ENCODE measurements at regions not wholly inside any gene's neighbourhood (a gene's known extent, or its start where the extent isn't known, plus 50 kb on each side); places are given as distances from the start of the nearest gene placed in this dataset.

DNA sequence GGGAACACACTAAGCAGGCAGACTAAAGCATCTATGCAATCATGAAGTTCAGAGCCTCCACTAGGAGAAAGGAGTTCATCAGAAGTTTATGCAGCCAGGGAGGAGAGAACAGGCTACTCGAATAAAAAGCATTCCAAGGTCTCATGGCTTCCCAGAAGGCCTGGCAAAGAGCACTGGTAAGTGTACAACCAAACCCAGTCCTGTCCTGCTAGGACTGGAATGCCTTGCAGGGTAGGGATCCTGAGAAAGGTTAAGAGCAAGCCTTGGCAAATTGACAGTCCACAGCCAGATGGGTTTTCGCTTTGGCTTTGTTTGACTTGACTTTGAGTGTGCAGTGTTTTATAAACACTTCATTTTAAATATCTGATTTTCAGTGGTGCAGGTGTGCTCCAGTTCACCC is 133.6 kb upstream of the ATP1B1 start:
- no peak for DNase-seq (ENCODE audit: low read depth, low spot score)
- POLR2A ChIA-PET = no interaction called here
- no peak overlapping the region for H3K4me3 ChIP-seq (ENCODE audit: low read depth, low read length)
- TF ChIP-seq, protein P1, sequence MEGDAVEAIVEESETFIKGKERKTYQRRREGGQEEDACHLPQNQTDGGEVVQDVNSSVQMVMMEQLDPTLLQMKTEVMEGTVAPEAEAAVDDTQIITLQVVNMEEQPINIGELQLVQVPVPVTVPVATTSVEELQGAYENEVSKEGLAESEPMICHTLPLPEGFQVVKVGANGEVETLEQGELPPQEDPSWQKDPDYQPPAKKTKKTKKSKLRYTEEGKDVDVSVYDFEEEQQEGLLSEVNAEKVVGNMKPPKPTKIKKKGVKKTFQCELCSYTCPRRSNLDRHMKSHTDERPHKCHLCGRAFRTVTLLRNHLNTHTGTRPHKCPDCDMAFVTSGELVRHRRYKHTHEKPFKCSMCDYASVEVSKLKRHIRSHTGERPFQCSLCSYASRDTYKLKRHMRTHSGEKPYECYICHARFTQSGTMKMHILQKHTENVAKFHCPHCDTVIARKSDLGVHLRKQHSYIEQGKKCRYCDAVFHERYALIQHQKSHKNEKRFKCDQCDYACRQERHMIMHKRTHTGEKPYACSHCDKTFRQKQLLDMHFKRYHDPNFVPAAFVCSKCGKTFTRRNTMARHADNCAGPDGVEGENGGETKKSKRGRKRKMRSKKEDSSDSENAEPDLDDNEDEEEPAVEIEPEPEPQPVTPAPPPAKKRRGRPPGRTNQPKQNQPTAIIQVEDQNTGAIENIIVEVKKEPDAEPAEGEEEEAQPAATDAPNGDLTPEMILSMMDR (IDR thresholded peaks at IDR 0.05; ENCODE audit: insufficient read depth, low read length, missing control alignments) = no peak
- CTCF ChIA-PET = no interaction called here

DNA sequence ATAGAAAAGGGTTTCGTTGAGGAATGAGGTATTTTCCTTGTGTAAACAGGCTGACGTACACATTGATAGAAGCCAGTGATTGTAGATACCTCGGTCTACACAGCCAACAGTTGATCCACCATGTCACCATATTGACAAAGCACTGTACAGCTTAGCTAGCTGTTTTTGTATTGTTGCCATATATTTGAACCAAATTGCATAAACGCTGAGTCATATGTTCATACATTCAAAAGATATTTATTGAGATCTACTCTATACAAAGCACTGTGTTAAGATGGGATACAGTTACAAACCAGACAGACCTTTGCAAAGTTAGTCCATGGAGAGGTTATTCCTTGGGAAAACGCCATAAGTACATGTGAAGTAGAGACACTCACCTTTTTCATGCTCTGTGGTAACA is 132.4 kb upstream of the ATP1B1 start:
- no peak for DNase-seq (ENCODE audit: low read depth, low spot score)
- ChIA-PET POLR2A (no interaction called here), CTCF (no interaction called here)
- TF ChIP-seq, protein P1 (IDR thresholded peaks at IDR 0.05; ENCODE audit: insufficient read depth, low read length, missing control alignments) = no peak
- no peak overlapping the region for H3K4me3 ChIP-seq (ENCODE audit: low read depth, low read length)

DNA sequence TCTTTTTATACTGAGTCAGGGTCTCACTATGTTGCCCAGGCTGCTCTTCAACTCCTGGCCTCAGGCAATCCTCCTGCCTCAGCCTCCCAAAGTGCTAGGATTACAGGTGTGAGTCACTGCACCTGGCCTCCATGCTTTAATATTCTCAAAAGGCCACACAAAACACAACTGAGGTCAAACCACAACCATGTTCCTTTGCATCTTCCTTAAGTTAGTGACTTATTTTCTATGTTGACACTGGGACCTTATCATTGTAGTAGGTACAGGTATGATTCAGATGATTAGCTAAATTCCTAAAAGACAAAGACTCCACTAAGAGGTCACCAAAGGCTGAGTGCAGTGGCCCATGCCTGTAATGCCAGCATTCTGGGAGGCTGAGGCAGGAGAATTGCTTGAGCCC is 131.9 kb upstream of the ATP1B1 start:
- TF ChIP-seq, protein P1 (IDR thresholded peaks at IDR 0.05; ENCODE audit: insufficient read depth, low read length, missing control alignments) = no peak
- DNase-seq (ENCODE audit: low read depth, low spot score) = no peak
- ChIA-PET POLR2A (no interaction called here), CTCF (no interaction called here)
- no peak overlapping the region for H3K4me3 ChIP-seq (ENCODE audit: low read depth, low read length)

DNA sequence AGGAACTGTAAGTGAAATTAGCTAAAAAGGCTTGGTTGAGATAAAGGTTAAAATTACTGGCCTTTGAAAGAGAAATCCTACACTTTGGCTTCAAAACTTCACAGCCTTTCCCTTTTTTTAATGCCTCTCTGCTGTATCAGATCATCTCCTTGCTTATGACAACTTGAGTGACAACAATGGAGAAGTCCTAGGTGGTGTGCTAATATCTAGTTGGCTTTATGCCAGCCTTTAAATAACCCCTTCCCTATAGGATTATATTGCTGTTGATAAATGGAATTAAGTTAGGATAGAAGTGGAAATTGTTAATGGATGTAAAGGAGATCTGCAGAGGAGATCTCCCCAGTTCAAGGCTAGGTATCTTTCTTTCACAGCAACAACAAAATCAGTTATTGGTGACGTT is 130.2 kb upstream of the ATP1B1 start:
- TF ChIP-seq, protein P1 (IDR thresholded peaks at IDR 0.05; ENCODE audit: insufficient read depth, low read length, missing control alignments) = no peak
- POLR2A ChIA-PET = no interaction called here
- no peak overlapping the region for H3K4me3 ChIP-seq (ENCODE audit: low read depth, low read length)
- CTCF ChIA-PET = no interaction called here
- no peak for DNase-seq (ENCODE audit: low read depth, low spot score)

DNA sequence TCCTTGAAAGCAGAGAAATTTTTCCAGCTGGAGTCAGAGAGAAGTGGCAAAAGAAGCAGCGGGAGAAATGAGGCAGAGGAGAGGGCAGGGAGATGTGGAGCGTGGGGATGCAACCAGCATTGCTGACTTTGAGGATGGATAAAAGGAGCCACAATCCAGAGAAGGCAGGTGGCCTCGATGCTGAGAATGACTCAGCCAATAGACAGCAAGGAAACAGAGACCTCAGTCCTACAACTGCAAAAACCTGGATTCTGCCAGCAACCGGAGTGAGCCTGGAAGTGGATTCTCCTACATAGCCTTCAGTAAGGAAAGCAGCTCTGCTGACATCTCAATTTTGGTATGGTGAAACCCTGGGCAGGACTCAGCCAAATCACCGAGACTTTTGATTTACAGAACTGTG is 128.9 kb upstream of the ATP1B1 start:
- H3K4me3 ChIP-seq (ENCODE audit: low read depth, low read length) = no peak overlapping the region
- no peak for DNase-seq (ENCODE audit: low read depth, low spot score)
- CTCF ChIA-PET = no interaction called here
- TF ChIP-seq, protein P1 (IDR thresholded peaks at IDR 0.05; ENCODE audit: insufficient read depth, low read length, missing control alignments) = no peak
- POLR2A ChIA-PET = no interaction called here

DNA sequence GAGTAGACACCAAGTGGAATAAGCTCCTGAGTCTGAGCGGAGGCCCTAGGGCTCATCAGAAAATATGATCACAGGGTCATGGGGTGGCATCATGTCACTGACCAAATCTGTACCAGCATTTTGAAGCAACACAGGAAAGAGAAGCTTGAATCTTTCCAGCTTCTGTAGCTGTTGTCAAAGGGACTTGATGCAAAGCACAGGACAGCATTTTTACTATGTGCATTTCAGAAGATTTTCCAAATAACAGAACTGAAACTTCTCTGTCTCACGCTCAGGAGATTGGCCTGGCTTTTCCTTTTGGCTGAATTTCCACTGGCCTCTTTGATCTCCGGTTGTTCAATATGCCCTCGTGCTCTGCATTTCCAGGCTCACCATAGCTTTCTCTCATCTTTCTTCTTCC is 127.2 kb upstream of the ATP1B1 start:
- CTCF ChIA-PET = interaction anchor here (0.9 kb wide), 1 partner anchor 8 kb away, joined by 3 read pairs; no protein-coding TSS in a partner anchor
- TF ChIP-seq, protein P1 (IDR thresholded peaks at IDR 0.05; ENCODE audit: insufficient read depth, low read length, missing control alignments) = no peak
- DNase-seq (ENCODE audit: low read depth, low spot score) = no peak
- no peak overlapping the region for H3K4me3 ChIP-seq (ENCODE audit: low read depth, low read length)
- POLR2A ChIA-PET = no interaction called here

All from AG04449 (cell line).